GM12873 (cell line): ENCODE measurements at regions not wholly inside any gene's neighbourhood (a gene's known extent, or its start where the extent isn't known, plus 50 kb on each side); places are given as distances from the start of the nearest gene placed in this dataset.

ENCODE experiments used
- TF ChIP-seq, protein P1 (sequence below): IDR thresholded peaks from 2 replicates; pipeline ENCODE4 v1.5.1; 2012; ENCODE audit warnings: low read depth, mild to moderate bottlenecking, moderate library complexity, low read length, control low read depth; ENCODE audit not compliant: insufficient read depth; ENCODE audit errors: missing control alignments

DNA sequence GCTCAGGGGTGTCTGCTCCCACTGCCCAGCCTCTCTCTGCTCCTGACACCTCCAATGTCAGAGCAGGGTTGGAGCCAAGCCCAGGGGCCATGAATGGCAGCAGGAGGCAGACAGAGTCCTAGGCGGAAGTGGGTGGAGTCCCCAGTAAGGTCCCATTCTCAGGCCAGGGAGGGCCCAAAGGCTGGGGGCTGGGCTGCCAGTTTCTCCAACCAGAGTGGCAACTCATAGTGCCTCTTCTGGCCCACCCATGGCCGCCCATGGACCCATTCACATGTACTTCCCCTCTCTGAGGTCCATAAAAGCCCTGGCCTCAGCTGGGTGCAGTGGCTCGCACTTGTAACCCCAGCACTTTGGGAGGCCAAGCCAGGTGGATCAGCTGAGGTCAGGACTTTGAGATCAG, 261.8 kb upstream of the TNC start:
- TF ChIP-seq, protein P1, sequence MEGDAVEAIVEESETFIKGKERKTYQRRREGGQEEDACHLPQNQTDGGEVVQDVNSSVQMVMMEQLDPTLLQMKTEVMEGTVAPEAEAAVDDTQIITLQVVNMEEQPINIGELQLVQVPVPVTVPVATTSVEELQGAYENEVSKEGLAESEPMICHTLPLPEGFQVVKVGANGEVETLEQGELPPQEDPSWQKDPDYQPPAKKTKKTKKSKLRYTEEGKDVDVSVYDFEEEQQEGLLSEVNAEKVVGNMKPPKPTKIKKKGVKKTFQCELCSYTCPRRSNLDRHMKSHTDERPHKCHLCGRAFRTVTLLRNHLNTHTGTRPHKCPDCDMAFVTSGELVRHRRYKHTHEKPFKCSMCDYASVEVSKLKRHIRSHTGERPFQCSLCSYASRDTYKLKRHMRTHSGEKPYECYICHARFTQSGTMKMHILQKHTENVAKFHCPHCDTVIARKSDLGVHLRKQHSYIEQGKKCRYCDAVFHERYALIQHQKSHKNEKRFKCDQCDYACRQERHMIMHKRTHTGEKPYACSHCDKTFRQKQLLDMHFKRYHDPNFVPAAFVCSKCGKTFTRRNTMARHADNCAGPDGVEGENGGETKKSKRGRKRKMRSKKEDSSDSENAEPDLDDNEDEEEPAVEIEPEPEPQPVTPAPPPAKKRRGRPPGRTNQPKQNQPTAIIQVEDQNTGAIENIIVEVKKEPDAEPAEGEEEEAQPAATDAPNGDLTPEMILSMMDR, result no peak

DNA sequence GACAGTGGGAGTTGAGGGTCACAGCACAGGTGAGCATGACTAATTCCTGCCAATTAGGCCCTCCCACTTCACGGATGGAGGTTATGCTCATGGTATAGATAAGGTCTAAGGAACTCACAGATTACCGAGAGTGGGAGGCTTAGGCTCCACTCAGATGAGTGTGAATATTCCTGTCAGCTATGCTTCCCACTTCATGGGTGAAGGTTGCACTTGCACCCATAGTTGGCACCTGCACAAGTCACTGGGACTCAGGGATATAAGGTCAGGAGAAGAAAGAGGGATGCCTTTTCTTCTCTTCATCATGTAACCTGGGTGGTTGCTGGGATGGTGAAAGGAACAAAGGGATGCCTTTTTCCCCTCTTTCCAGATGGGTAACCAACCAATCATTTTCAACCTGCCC, 264.9 kb upstream of the TNC start:
- TF ChIP-seq, protein P1, result no peak

DNA sequence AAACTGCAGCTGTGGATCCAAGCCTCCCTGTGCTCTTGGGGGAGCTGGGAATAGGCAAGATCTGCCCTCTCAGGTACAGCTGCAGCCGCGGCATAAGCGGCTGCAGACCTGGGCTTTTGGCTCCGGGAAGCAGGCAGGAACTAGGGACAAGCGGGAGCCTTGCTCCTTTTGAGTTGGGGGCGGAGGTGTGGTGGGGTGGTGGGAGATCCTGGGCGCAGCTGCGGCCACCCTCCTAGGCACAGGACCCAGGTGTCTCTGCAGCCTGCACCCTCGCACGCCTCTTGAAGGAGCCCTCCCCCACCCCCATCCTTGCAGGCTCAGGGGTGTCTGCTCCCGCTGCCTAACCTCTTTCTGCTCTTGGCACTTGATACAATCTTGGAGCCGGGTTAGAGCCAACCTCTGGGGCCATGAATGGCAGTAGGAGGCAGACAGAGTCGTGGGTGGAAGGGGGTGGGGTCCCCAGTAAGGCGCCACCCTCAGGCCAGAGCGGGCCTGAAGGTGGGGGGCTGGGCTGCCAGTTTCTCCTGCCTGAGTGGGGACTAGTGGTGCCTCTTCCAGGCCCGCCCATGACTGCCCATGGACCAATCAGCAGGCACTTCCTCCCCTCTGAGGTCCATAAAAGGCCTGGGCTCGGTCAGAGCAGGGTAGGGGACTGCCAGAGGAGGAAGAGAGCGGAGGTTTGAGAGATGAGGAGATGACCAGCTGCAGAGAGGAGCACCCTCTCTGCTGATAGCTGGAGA, 267.6 kb upstream of the TNC start:
- TF ChIP-seq, protein P1, result no peak

- TF ChIP-seq, protein P1, result no peak
These were observed 269.2 kb upstream of the TNC start for GRCh38 chr9:115386963-115387770.

- TF ChIP-seq, protein P1, result no peak
These were observed 273.3 kb upstream of the TNC start for GRCh38 chr9:115391168-115391825.

DNA sequence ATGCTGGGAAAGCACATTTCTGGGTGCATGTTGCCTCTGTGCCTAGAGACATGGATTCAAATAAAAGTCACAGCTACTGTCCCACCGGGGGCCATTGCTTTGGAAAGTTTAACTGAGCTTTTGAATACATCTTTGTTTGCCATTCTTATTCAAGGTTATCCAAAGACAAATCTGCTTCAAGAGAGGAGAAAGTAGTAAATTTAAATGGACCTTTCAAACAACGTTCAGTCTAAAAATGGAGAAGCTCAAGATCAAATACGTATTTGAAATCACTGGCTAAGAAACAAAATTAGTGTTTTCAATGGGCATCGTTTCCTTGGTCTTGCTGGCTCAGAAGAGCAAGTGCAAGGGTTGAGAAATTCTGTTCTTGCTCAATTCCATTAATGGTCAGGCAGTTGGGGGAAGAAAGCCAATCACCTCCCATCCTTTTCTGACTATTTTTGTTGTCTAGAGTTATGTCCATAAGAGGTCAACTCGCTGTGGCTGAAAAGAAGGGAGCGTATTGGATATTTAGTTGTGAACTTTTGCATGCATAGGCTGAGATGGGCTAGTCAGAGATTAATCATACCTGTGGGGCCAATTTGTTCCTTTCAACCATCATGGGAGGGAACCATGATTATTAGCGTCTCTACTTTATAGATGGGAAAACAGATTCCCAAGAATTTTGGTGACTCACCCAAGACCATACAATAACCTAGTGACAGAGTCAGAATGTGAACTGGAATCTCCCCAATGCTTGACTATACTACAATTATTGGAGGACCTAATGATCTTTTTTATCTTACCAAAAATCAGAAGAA, 276.2 kb upstream of the TNC start:
- TF ChIP-seq, protein P1, result no peak
